ENCODE measurements at regions not wholly inside any gene's neighbourhood (a gene's known extent, or its start where the extent isn't known, plus 50 kb on each side); places are given as distances from the start of the nearest gene placed in this dataset.

- WGBS, result 98% methylated on average over 5 of the region's 5 CpGs
- Histone ChIP-seq H3K27ac (ENCODE audit: low read depth in 1 of 2, low read length in 1 of 2) (no peak overlapping the region), H3K36me3 (ENCODE audit: control insufficient read depth in 2 of 2, insufficient read depth in 2 of 2, low read length in 1 of 2) (no peaks in the 10 kb centered on the region), H3K27me3 (ENCODE audit: control insufficient read depth in 2 of 2, insufficient read depth in 1 of 2, low read length in 1 of 2) (no peaks in the 10 kb centered on the region), H3K4me3 (ENCODE audit: low read length in 2 of 2) (no peak overlapping the region), H3K9me3 (ENCODE audit: control insufficient read depth in 2 of 2, insufficient read depth in 1 of 2, low read length in 1 of 2) (no peaks in the 10 kb centered on the region), H3K4me1 (ENCODE audit: control insufficient read depth in 2 of 2, insufficient read depth in 2 of 2, low read length in 2 of 2) (no peaks in the 10 kb centered on the region)
- no peak for DNase-seq (ENCODE audit: low read depth in 6 of 9, low spot score in 9 of 9)
Measured at GRCh38 chr3:83251490-83251889, 1490.0 kb upstream of the GBE1 start.

- Histone ChIP-seq H3K9me3 (ENCODE audit: control insufficient read depth in 2 of 2, insufficient read depth in 1 of 2, low read length in 1 of 2) (no peaks in the 10 kb centered on the region), H3K4me1 (ENCODE audit: control insufficient read depth in 2 of 2, insufficient read depth in 2 of 2, low read length in 2 of 2) (no peaks in the 10 kb centered on the region), H3K27ac (ENCODE audit: low read depth in 1 of 2, low read length in 1 of 2) (no peak overlapping the region), H3K36me3 (ENCODE audit: control insufficient read depth in 2 of 2, insufficient read depth in 2 of 2, low read length in 1 of 2) (no peaks in the 10 kb centered on the region), H3K4me3 (ENCODE audit: low read length in 2 of 2) (no peak overlapping the region), H3K27me3 (ENCODE audit: control insufficient read depth in 2 of 2, insufficient read depth in 1 of 2, low read length in 1 of 2) (no peaks in the 10 kb centered on the region)
- DNase-seq (ENCODE audit: low read depth in 6 of 9, low spot score in 9 of 9), result no peak
- 95% methylated on average over 1 of the region's 1 CpG for WGBS
Measured at GRCh38 chr3:83250613-83251012, 1489.2 kb upstream of the GBE1 start.

DNA sequence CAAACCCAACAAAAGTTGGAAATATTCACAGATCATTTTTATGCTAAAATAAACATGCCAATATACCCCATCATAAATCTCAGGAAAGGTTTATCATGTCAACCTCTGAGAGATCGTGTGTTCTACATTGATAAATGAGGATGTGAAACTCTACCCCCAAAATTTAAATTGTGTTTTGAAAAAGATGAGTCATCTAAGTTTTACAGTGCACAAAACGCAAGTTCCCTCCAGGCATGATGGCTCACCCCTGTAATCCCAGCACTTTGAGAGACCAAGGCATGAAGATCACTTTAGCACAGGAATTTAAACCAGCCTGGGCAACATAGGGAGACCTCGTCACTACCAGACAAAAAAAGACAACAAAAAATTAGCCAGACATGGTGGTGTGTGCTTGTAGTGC is 1487.0 kb upstream of the GBE1 start:
- Histone ChIP-seq H3K4me3 (ENCODE audit: low read length in 2 of 2) (no peak overlapping the region), H3K36me3 (ENCODE audit: control insufficient read depth in 2 of 2, insufficient read depth in 2 of 2, low read length in 1 of 2) (no peaks in the 10 kb centered on the region), H3K27ac (ENCODE audit: low read depth in 1 of 2, low read length in 1 of 2) (no peak overlapping the region), H3K27me3 (ENCODE audit: control insufficient read depth in 2 of 2, insufficient read depth in 1 of 2, low read length in 1 of 2) (no peaks in the 10 kb centered on the region), H3K9me3 (ENCODE audit: control insufficient read depth in 2 of 2, insufficient read depth in 1 of 2, low read length in 1 of 2) (no peaks in the 10 kb centered on the region), H3K4me1 (ENCODE audit: control insufficient read depth in 2 of 2, insufficient read depth in 2 of 2, low read length in 2 of 2) (no peaks in the 10 kb centered on the region)
- 78% methylated on average over 3 of the region's 3 CpGs for WGBS
- no peak for DNase-seq (ENCODE audit: low read depth in 6 of 9, low spot score in 9 of 9)

- Histone ChIP-seq H3K4me1 (ENCODE audit: control insufficient read depth in 2 of 2, insufficient read depth in 2 of 2, low read length in 2 of 2) (no peaks in the 10 kb centered on the region), H3K4me3 (ENCODE audit: low read length in 2 of 2) (no peak overlapping the region), H3K36me3 (ENCODE audit: control insufficient read depth in 2 of 2, insufficient read depth in 2 of 2, low read length in 1 of 2) (no peaks in the 10 kb centered on the region), H3K27ac (ENCODE audit: low read depth in 1 of 2, low read length in 1 of 2) (no peak overlapping the region), H3K9me3 (ENCODE audit: control insufficient read depth in 2 of 2, insufficient read depth in 1 of 2, low read length in 1 of 2) (no peaks in the 10 kb centered on the region), H3K27me3 (ENCODE audit: control insufficient read depth in 2 of 2, insufficient read depth in 1 of 2, low read length in 1 of 2) (no peaks in the 10 kb centered on the region)
- 91% methylated on average over 4 of the region's 4 CpGs for WGBS
- DNase-seq (ENCODE audit: low read depth in 6 of 9, low spot score in 9 of 9), result no peak
Measured at GRCh38 chr3:83235180-83235814, 1473.9 kb upstream of the GBE1 start.

GRCh38 chr3:83233715-83234114 is 1472.3 kb upstream of the GBE1 start:
- Histone ChIP-seq H3K36me3 (ENCODE audit: control insufficient read depth in 2 of 2, insufficient read depth in 2 of 2, low read length in 1 of 2) (no peaks in the 10 kb centered on the region), H3K27me3 (ENCODE audit: control insufficient read depth in 2 of 2, insufficient read depth in 1 of 2, low read length in 1 of 2) (no peaks in the 10 kb centered on the region), H3K4me1 (ENCODE audit: control insufficient read depth in 2 of 2, insufficient read depth in 2 of 2, low read length in 2 of 2) (no peaks in the 10 kb centered on the region), H3K27ac (ENCODE audit: low read depth in 1 of 2, low read length in 1 of 2) (no peak overlapping the region), H3K4me3 (ENCODE audit: low read length in 2 of 2) (no peak overlapping the region), H3K9me3 (ENCODE audit: control insufficient read depth in 2 of 2, insufficient read depth in 1 of 2, low read length in 1 of 2) (no peaks in the 10 kb centered on the region)
- WGBS, result 85% methylated on average over 6 of the region's 6 CpGs
- DNase-seq (ENCODE audit: low read depth in 6 of 9, low spot score in 9 of 9), result no peak

DNA sequence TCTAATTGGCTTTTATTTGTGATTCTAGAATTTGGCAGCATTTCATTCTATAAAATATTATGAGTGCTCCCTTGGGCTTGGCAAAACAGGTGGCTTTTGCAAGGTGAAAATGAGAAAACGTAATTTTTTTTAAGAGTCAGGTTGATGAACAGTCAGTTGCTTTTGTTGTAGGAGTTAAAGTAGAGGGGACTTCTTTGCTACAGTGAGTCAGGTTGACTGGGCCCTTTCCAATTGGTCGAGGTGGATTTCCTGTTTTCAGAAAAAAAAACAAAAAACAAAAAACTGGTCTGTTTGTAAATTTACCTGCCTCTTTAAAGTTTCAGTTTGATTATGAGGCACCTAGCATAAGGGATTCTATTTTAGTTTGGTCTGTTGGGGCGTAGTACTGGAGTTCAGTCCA is 1469.4 kb upstream of the GBE1 start:
- DNase-seq (ENCODE audit: low read depth in 6 of 9, low spot score in 9 of 9), result no peak
- H3K27ac ChIP-seq (ENCODE audit: low read depth in 1 of 2, low read length in 1 of 2), result no peak overlapping the region
- H3K4me3 ChIP-seq (ENCODE audit: low read length in 2 of 2), result no peak overlapping the region
- 79% methylated on average over 3 of the region's 3 CpGs for WGBS
- H3K36me3 ChIP-seq (ENCODE audit: control insufficient read depth in 2 of 2, insufficient read depth in 2 of 2, low read length in 1 of 2), result no peaks in the 10 kb centered on the region
- H3K4me1 ChIP-seq (ENCODE audit: control insufficient read depth in 2 of 2, insufficient read depth in 2 of 2, low read length in 2 of 2), result no peaks in the 10 kb centered on the region
- no peaks in the 10 kb centered on the region for H3K27me3 ChIP-seq (ENCODE audit: control insufficient read depth in 2 of 2, insufficient read depth in 1 of 2, low read length in 1 of 2)
- no peaks in the 10 kb centered on the region for H3K9me3 ChIP-seq (ENCODE audit: control insufficient read depth in 2 of 2, insufficient read depth in 1 of 2, low read length in 1 of 2)

- Histone ChIP-seq H3K36me3 (ENCODE audit: control insufficient read depth in 2 of 2, insufficient read depth in 2 of 2, low read length in 1 of 2) (no peaks in the 10 kb centered on the region), H3K4me1 (ENCODE audit: control insufficient read depth in 2 of 2, insufficient read depth in 2 of 2, low read length in 2 of 2) (no peaks in the 10 kb centered on the region), H3K27ac (ENCODE audit: low read depth in 1 of 2, low read length in 1 of 2) (no peak overlapping the region), H3K9me3 (ENCODE audit: control insufficient read depth in 2 of 2, insufficient read depth in 1 of 2, low read length in 1 of 2) (no peaks in the 10 kb centered on the region), H3K4me3 (ENCODE audit: low read length in 2 of 2) (no peak overlapping the region), H3K27me3 (ENCODE audit: control insufficient read depth in 2 of 2, insufficient read depth in 1 of 2, low read length in 1 of 2) (no peaks in the 10 kb centered on the region)
- WGBS, result 95% methylated on average over 1 of the region's 1 CpG
- no peak for DNase-seq (ENCODE audit: low read depth in 6 of 9, low spot score in 9 of 9)
Measured at GRCh38 chr3:83230376-83230775, 1468.9 kb upstream of the GBE1 start.

- Histone ChIP-seq H3K27ac (ENCODE audit: low read depth in 1 of 2, low read length in 1 of 2) (no peak overlapping the region), H3K9me3 (ENCODE audit: control insufficient read depth in 2 of 2, insufficient read depth in 1 of 2, low read length in 1 of 2) (no peaks in the 10 kb centered on the region), H3K36me3 (ENCODE audit: control insufficient read depth in 2 of 2, insufficient read depth in 2 of 2, low read length in 1 of 2) (no peaks in the 10 kb centered on the region), H3K27me3 (ENCODE audit: control insufficient read depth in 2 of 2, insufficient read depth in 1 of 2, low read length in 1 of 2) (no peaks in the 10 kb centered on the region), H3K4me1 (ENCODE audit: control insufficient read depth in 2 of 2, insufficient read depth in 2 of 2, low read length in 2 of 2) (no peaks in the 10 kb centered on the region), H3K4me3 (ENCODE audit: low read length in 2 of 2) (no peak overlapping the region)
- 95% methylated on average over 3 of the region's 3 CpGs for WGBS
- DNase-seq (ENCODE audit: low read depth in 6 of 9, low spot score in 9 of 9), result no peak
Measured at GRCh38 chr3:83226751-83227150, 1465.3 kb upstream of the GBE1 start.

- no peak overlapping the region for H3K4me3 ChIP-seq (ENCODE audit: low read length in 2 of 2)
Measured at GRCh38 chr3:83224101-83224868, 1462.8 kb upstream of the GBE1 start.

More at GRCh38 chr3:83224101-83224868, 1462.8 kb upstream of the GBE1 start:
- Histone ChIP-seq H3K36me3 (ENCODE audit: control insufficient read depth in 2 of 2, insufficient read depth in 2 of 2, low read length in 1 of 2) (no peaks in the 10 kb centered on the region), H3K4me1 (ENCODE audit: control insufficient read depth in 2 of 2, insufficient read depth in 2 of 2, low read length in 2 of 2) (no peaks in the 10 kb centered on the region), H3K27me3 (ENCODE audit: control insufficient read depth in 2 of 2, insufficient read depth in 1 of 2, low read length in 1 of 2) (no peaks in the 10 kb centered on the region), H3K27ac (ENCODE audit: low read depth in 1 of 2, low read length in 1 of 2) (no peak overlapping the region), H3K9me3 (ENCODE audit: control insufficient read depth in 2 of 2, insufficient read depth in 1 of 2, low read length in 1 of 2) (no peaks in the 10 kb centered on the region)
- 85% methylated on average over 5 of the region's 5 CpGs for WGBS
- DNase-seq (ENCODE audit: low read depth in 6 of 9, low spot score in 9 of 9), result no peak

Data from thymus (tissue), 11 donors.